ENCODE measurements at regions not wholly inside any gene's neighbourhood (a gene's known extent, or its start where the extent isn't known, plus 50 kb on each side); places are given as distances from the start of the nearest gene placed in this dataset.

DNA sequence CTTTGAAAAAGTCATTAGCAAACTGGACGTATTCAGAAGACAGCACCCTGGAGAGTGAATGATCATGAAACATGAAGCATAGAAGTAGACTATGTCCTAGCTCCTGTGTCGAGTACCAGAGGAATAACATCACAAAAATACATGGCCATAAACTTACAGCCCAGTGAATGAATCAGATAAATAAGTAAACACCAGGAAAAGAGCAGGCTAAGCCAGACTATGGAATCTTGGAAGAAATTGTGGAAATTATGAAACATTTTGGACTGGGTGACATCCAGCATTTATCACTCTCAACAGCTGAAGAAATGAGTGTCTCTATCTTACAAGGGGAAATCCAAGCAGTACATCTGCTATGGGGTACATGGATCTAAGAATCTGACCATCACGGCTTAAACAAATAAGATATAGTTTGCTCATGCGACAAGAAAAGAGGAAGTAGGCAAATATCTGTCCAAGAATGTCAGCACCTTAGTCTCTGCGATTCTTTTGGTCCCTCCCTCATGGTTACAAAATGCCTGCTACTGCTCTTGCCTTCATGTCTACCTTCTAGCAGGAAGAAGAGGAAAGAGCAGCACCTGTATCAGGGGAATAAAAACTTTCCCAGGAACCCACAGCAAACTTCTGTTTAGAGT, 481.5 kb downstream of the BCOR start:
- no peak for DNase-seq

- DNase-seq, result no peak
Observed at GRCh38 chrX:39616731-39617130, 481.0 kb downstream of the BCOR start.

DNA sequence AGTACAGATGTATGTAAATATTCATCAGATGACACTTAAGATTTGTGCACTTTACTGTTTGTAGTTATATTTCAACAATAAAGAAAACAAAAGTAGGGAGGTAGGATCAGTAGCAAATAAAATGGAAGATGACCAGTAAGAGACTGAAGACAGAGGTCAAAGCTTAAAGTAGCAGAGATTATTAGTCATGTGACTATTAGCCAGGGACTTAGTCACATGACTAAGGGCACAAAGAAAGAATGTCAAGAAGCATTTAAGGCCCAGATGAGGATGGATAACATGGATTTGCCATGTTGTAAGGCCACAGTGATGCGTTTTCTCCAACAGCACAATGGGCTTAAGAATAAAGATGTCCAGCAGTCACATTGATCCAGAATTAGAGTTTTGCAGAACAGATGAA, 479.6 kb downstream of the BCOR start:
- no peak for DNase-seq

DNA sequence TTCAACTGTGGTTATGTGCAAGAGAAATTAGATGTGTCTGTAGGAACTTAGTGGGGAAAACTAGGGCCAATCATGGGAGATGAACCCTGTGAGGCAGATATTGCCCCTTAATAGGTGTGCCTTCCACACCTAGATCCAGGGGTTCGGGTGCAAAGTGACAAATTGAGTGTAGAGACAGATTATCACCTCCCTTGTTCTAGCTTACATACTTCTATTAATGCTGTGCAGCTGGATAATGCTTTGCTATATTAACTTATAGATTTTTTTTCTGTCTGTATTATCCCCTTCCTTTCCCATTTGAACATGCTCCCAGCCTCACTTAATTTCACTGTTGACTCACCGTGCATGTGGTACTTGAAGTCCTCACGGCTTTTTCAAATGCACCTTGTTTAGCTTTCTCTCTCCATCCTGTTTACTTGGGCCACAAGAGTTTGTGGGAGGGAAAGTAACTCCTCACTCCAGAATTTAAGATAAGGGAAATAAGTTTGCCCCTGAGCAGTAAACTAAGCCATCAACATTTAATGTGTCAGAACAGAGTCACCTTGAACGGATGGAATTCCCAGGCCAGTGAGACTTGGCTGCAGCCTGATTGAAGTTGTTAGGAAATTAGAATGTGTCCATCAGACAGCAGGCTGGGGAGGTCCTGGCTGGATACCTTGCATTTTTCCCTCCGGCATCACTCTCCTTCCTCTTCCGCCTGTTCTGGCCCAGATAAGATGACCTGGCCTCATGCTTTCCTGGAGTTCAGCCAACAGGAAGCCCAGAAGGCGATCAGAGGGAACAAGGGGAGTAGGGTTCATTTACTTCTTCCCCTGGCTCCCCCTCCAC, 478.4 kb downstream of the BCOR start:
- DNase-seq, result no peak

- no peak for DNase-seq
Observed at GRCh38 chrX:39624166-39624565, 473.6 kb downstream of the BCOR start.

- no peak for DNase-seq
Observed at GRCh38 chrX:39625810-39626209, 471.9 kb downstream of the BCOR start.

- DNase-seq, result no peak
Observed at GRCh38 chrX:39626749-39627148, 471.0 kb downstream of the BCOR start.

- DNase-seq, result no peak
Observed at GRCh38 chrX:39627257-39627656, 470.5 kb downstream of the BCOR start.

DNA sequence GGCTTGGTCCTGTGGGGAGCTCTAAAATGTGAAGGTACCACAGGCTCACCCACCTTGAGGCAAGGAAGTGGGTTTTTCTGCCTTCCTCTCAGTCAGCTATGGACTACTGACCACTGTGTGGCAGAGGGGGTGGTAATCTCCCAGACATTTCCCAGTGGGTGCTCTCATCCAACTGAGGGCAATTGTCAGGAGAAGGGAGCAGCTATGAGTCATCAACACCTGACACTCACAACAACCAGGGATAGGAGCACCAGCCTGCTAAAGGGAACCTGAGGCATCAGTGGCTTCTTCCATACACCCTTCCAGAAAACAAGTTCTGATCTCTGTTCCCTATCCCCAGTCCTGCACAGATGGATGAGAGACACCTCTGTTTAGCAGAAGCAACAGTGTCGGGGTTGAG, 468.8 kb downstream of the BCOR start:
- no peak for DNase-seq

- DNase-seq, result no peak
Observed at GRCh38 chrX:39630344-39630743, 467.4 kb downstream of the BCOR start.

DNA sequence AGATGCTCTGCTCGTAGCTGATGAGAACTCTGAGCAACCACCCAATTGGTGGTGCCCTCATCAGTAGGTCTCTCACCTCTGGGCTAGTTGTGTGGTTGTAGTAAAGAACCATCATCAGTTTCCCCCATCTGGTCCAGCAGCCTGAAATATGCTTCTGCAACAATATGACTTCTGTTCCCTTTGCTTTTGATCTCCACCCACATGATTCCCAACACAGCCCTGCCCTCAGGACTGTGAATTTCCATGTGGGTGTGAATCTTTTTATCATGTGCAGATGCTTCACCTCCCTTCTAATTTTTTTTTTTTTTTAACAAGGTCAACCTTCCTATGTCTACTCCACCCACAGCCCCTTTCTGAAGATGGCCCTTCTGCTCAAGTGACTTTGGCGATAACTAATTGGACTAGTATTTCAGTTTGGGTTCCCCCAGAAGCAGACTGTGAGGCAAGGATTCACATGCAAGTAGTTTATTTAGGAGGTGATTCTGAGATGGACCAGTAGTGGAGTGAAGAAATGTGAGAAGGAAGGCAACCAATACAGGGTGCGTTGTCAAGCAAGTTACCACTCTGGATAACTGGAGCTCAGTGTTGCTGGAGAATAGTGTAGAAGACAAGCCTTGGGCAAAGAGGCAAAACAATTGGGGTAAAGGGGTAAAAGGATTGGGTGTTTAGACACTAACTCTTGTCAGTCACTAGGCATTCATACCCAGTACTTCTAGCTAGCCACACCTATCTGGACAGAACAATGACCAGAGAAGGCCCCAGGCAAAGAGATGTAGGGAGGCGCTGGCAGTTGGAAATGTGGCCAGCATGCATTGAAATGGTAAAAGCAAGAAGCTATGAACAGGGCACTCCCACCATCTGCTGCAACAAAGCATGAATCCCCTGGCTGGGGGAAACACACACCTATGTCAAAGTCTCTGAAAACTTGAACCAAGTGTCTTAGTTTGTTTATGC, 466.2 kb downstream of the BCOR start:
- no peak for DNase-seq

- DNase-seq, result no peak
Observed at GRCh38 chrX:39633293-39633692, 464.5 kb downstream of the BCOR start.

GRCh38 chrX:39636481-39636880, 461.3 kb downstream of the BCOR start:
- no peak for DNase-seq

- no peak for DNase-seq
Observed at GRCh38 chrX:39638526-39638925, 459.2 kb downstream of the BCOR start.

DNA sequence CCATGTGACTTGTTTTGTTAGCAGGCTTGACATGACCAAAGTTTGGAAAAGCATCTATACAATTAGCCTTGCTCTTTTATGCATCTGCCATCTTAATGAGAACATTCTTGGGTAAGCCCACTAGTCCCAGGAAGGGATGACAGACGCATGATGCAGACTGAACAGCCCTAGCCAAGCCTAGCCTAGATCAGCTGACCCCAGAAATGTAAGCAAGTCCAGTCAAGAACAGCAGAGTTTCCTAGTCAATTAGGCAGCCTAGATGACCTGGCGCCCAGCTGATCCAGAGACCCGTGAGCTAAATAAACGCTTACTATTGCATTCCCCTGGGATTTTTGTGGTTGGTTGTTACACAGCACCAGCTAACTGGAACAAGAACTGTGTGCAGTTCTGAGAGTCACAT, 457.9 kb downstream of the BCOR start:
- no peak for DNase-seq

- DNase-seq, result no peak
Observed at GRCh38 chrX:39640866-39641265, 456.9 kb downstream of the BCOR start.

DNA sequence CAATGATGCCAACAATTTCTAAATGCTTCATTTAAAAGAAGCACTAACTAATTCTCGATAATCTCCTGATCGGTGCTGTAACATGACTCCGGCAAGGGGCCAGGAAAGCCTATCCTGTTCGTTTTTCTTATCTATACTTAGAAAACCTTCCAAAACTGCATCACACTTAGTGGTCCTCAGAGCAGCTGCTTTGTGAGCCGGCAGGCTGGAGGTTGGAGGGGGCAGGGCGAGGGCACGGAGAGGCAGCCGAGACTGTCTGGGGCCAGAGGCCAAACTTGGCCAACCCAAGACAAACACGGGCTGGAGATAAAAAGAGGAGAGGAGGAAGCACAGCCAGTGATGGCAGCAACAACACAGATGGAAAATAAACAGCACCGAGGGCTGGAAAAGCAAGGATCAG, 455.7 kb downstream of the BCOR start:
- DNase-seq, result no peak

GRCh38 chrX:39643550-39643949, 454.2 kb downstream of the BCOR start:
- no peak for DNase-seq

- DNase-seq, result no peak
Observed at GRCh38 chrX:39645178-39645895, 452.4 kb downstream of the BCOR start.

DNA sequence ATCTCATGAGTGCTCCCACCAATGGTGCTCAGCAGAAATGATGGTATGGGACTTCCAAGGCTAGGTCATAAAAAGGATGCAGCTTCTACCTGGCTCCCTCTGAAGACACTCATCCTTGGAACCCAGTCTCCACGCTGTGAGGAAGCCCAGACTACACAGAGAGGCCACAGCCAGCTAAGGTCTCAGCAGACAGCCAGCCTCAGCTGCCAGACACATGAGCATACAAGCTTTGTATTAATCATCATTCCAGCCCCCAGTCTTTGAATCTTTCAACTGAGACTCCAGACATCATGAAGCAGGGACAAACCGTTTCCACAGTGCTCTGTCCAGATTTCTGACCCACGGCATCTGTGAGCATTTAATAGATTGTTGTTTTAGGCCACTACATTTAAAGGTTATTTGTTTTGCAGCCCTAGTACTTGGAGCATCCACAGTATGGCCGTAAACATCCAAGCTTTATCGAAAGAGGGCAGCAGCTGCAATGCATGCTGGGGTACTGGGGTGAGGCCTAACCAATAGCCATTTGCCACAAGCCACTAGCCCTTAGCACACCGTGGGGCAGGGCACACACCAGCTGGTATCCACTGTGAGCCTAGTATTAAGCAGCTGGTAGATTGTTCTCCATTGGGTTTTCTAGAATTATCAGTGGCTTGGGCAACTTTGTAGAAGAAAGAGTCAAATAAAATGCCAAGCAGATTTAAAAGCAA, 449.1 kb downstream of the BCOR start:
- no peak for DNase-seq

- no peak for DNase-seq
Observed at GRCh38 chrX:39650768-39651347, 446.9 kb downstream of the BCOR start.

- peak in 1 of 2 experiments; percentile 14 for DNase-seq
Observed at GRCh38 chrX:39652336-39652735, 445.4 kb downstream of the BCOR start.

Data from NCI-H2081 (cell line).